ENCODE measurements at regions not wholly inside any gene's neighbourhood (a gene's known extent, or its start where the extent isn't known, plus 50 kb on each side); places are given as distances from the start of the nearest gene placed in this dataset.

GRCh38 chr4:41455206-41455605 lies 82.8 kb upstream of the LIMCH1 start:
- no peaks in the 10 kb centered on the region for H3K27me3 Mint-ChIP-seq
- DNase-seq (ENCODE audit: extremely low spot score, unreplicated experiment): no peak
- peaks cover 40% of the 10 kb centered on the region for H3K4me1 Mint-ChIP-seq (ENCODE audit: unreplicated experiment)
- peaks cover 10% of the 10 kb centered on the region for H3K9me3 Mint-ChIP-seq
- no peak for TF ChIP-seq CTCF (conservative IDR thresholded peaks at IDR 0.05)
- no peak overlapping the region for H3K4me3 Mint-ChIP-seq
- no peaks in the 10 kb centered on the region for H3K36me3 Mint-ChIP-seq
- peak overlapping the region; percentile 57 for H3K27ac Mint-ChIP-seq

GRCh38 chr4:41456559-41457101 lies 81.3 kb upstream of the LIMCH1 start:
- no peak for DNase-seq (ENCODE audit: extremely low spot score, unreplicated experiment)
- no peaks in the 10 kb centered on the region for H3K27me3 Mint-ChIP-seq
- no peak overlapping the region for H3K4me3 Mint-ChIP-seq
- H3K9me3 Mint-ChIP-seq: peaks cover 6% of the 10 kb centered on the region
- peaks cover 37% of the 10 kb centered on the region for H3K4me1 Mint-ChIP-seq (ENCODE audit: unreplicated experiment)
- H3K36me3 Mint-ChIP-seq: no peaks in the 10 kb centered on the region
- TF ChIP-seq CTCF (conservative IDR thresholded peaks at IDR 0.05): no peak
- H3K27ac Mint-ChIP-seq: no peak overlapping the region

- peaks cover 29% of the 10 kb centered on the region for H3K4me1 Mint-ChIP-seq (ENCODE audit: unreplicated experiment)
- no peak overlapping the region for H3K4me3 Mint-ChIP-seq
- H3K27me3 Mint-ChIP-seq: no peaks in the 10 kb centered on the region
- peaks cover 5% of the 10 kb centered on the region for H3K9me3 Mint-ChIP-seq
- no peak for TF ChIP-seq CTCF (conservative IDR thresholded peaks at IDR 0.05)
- DNase-seq (ENCODE audit: extremely low spot score, unreplicated experiment): no peak
- no peak overlapping the region for H3K27ac Mint-ChIP-seq
- no peaks in the 10 kb centered on the region for H3K36me3 Mint-ChIP-seq
Measured at GRCh38 chr4:41458689-41459088, 79.3 kb upstream of the LIMCH1 start.

- H3K9me3 Mint-ChIP-seq: peaks cover 5% of the 10 kb centered on the region
- no peak for DNase-seq (ENCODE audit: extremely low spot score, unreplicated experiment)
Measured at GRCh38 chr4:41460641-41461040, 77.3 kb upstream of the LIMCH1 start.

GRCh38 chr4:41461780-41462307 lies 76.1 kb upstream of the LIMCH1 start:
- Mint-ChIP-seq H3K9me3 (peaks cover 5% of the 10 kb centered on the region), H3K36me3 (no peaks in the 10 kb centered on the region), H3K27ac (no peak overlapping the region), H3K4me3 (no peak overlapping the region), H3K27me3 (no peaks in the 10 kb centered on the region), H3K4me1 (ENCODE audit: unreplicated experiment) (peaks cover 7% of the 10 kb centered on the region)
- DNase-seq (ENCODE audit: extremely low spot score, unreplicated experiment): no peak
- TF ChIP-seq CTCF (conservative IDR thresholded peaks at IDR 0.05): no peak

More at GRCh38 chr4:41460641-41461040, 77.3 kb upstream of the LIMCH1 start:
- Mint-ChIP-seq H3K27me3 (no peaks in the 10 kb centered on the region), H3K4me3 (no peak overlapping the region), H3K27ac (no peak overlapping the region), H3K36me3 (no peaks in the 10 kb centered on the region), H3K4me1 (ENCODE audit: unreplicated experiment) (peaks cover 12% of the 10 kb centered on the region)
- TF ChIP-seq CTCF (conservative IDR thresholded peaks at IDR 0.05): no peak

Measured in type B pancreatic cell (in vitro differentiated cells).